ENCODE measurements at regions not wholly inside any gene's neighbourhood (a gene's known extent, or its start where the extent isn't known, plus 50 kb on each side); places are given as distances from the start of the nearest gene placed in this dataset.

- TF ChIP-seq CTCF (IDR thresholded peaks at IDR 0.05) = no peak
- TF ChIP-seq POLR2A (IDR thresholded peaks at IDR 0.05) = no peak
Observed at GRCh38 chr2:8455236-8456150, 226.4 kb upstream of the ID2 start.

Data from adrenal gland (tissue), 5 donors.